Sigmoid colon (tissue), 6 donors: ENCODE measurements at regions not wholly inside any gene's neighbourhood (a gene's known extent, or its start where the extent isn't known, plus 50 kb on each side); places are given as distances from the start of the nearest gene placed in this dataset.

ENCODE experiments used
- DNase-seq: peaks from one replicate; pipeline ENCODE4 v3.0.0-alpha.2; 2019
- H3K27ac ChIP-seq, 4 donors: fragments of 200-600 bp; sonication (generic); one replicate each; pipeline ENCODE4 v1.5.1; 2016 to 2019; ENCODE audit warnings: mild to moderate bottlenecking in 1 of 4
- H3K27me3 ChIP-seq, 3 donors: fragments of 200-600 bp; sonication (generic); one replicate each; pipeline ENCODE4 v1.5.1; 2019; ENCODE audit warnings: mild to moderate bottlenecking in 1 of 3
- H3K36me3 ChIP-seq, 4 donors: fragments of 200-600 bp; sonication (generic); one replicate each; pipeline ENCODE4 v1.5.1; 2016 to 2019
- H3K4me1 ChIP-seq, 4 donors: fragments of 200-600 bp; sonication (generic); one replicate each; pipeline ENCODE4 v1.5.1; 2017 to 2019
- H3K4me3 ChIP-seq, 4 donors: fragments of 200-600 bp; sonication (generic); one replicate each; pipeline ENCODE4 v1.5.1; 2017 to 2019; ENCODE audit warnings: mild to moderate bottlenecking in 2 of 4, moderate library complexity in 1 of 4
- H3K9me3 ChIP-seq, 4 donors: fragments of 200-600 bp in 3 of 4; sonication (generic) in 3 of 4; one replicate each; pipeline versions ENCODE4 v1.5.1 to v1.6.1; 2013 to 2019
- CTCF ChIP-seq, 4 experiments: fragments of 450-650 bp in 3 of 4; fragments of 200-600 bp in 1 of 4; IDR thresholded peaks; one replicate each; pipeline ENCODE4 v1.5.1; 2016 to 2019; ENCODE audit warnings: antibody characterized with exemption in 4 of 4, mild to moderate bottlenecking in 3 of 4, moderate library complexity in 2 of 4
- EP300 ChIP-seq, 4 donors: sonication (generic); formaldehyde crosslinking; IDR thresholded peaks; one replicate each; pipeline ENCODE4 v1.6.1; 2017; ENCODE audit warnings: antibody characterized with exemption in 4 of 4
- POLR2A ChIP-seq, 2 donors: fragments of 450-650 bp; IDR thresholded peaks; one replicate each; pipeline ENCODE4 v1.6.1; 2016; ENCODE audit warnings: antibody characterized with exemption in 2 of 2, mild to moderate bottlenecking in 2 of 2, moderate library complexity in 2 of 2
- POLR2AphosphoS5 ChIP-seq, 4 donors: sonication (generic); formaldehyde crosslinking; IDR thresholded peaks; one replicate each; pipeline ENCODE4 v1.6.1; 2017; ENCODE audit warnings: antibody characterized with exemption in 4 of 4
- WGBS, 2 donors: extraction: QIAGEN DNeasy Blood & Tissue Kit; methylation state at CpG; one replicate each; pipeline ENCODE4 v1.1.7; 2013; 5-methylcytosine and 5-hydroxymethylcytosine counted together
- intact Hi-C: fragments of 100-400 bp; cut with DNase I; formaldehyde crosslinking; loops from one replicate; pipeline ENCODE4 v1.15.1; 2023
- donor health status: healthy with polysubstance abuse.
- donor health status: healthy.

- H3K36me3 ChIP-seq, result no peaks in the 10 kb centered on the region
- H3K4me1 ChIP-seq, result no peaks in the 10 kb centered on the region
- intact Hi-C loops, result no loop called here
- peaks cover 0 to 2% (median 0%) of the 10 kb centered on the region in 4 donors for H3K9me3 ChIP-seq
- TF ChIP-seq CTCF (IDR thresholded peaks at IDR 0.05) (no peak), POLR2A (IDR thresholded peaks at IDR 0.05) (no peak), POLR2AphosphoS5 (IDR thresholded peaks at IDR 0.05) (no peak), EP300 (IDR thresholded peaks at IDR 0.05) (no peak)
- H3K4me3 ChIP-seq, result no peak overlapping the region
- H3K27ac ChIP-seq, result no peak overlapping the region
- no peak for DNase-seq
- 93 to 94% methylated on average over 1 of the region's 1 CpG for WGBS, 2 donors
- no peaks in the 10 kb centered on the region for H3K27me3 ChIP-seq
These were observed 2549.4 kb downstream of the PCDH9 start for GRCh38 chr13:64680739-64681138.

GRCh38 chr13:64675255-64675892 is 2554.8 kb downstream of the PCDH9 start:
- no peaks in the 10 kb centered on the region for H3K27me3 ChIP-seq
- H3K36me3 ChIP-seq, result no peaks in the 10 kb centered on the region
- no peaks in the 10 kb centered on the region for H3K9me3 ChIP-seq
- H3K27ac ChIP-seq, result no peak overlapping the region
- DNase-seq, result no peak
- 62 to 71% methylated on average over 6 of the region's 6 CpGs for WGBS, 2 donors
- no peaks in the 10 kb centered on the region for H3K4me1 ChIP-seq
- intact Hi-C loops, result no loop called here
- no peak overlapping the region for H3K4me3 ChIP-seq
- no peak for TF ChIP-seq POLR2A (IDR thresholded peaks at IDR 0.05)
- TF ChIP-seq EP300 (IDR thresholded peaks at IDR 0.05), result no peak
- TF ChIP-seq CTCF (IDR thresholded peaks at IDR 0.05), result no peak
- TF ChIP-seq POLR2AphosphoS5 (IDR thresholded peaks at IDR 0.05), result no peak

- no peak overlapping the region for H3K27ac ChIP-seq
- H3K4me3 ChIP-seq, result no peak overlapping the region
- no peaks in the 10 kb centered on the region for H3K4me1 ChIP-seq
- no peaks in the 10 kb centered on the region for H3K9me3 ChIP-seq
- no peaks in the 10 kb centered on the region for H3K27me3 ChIP-seq
- intact Hi-C loops, result no loop called here
- no peak for DNase-seq
- no peaks in the 10 kb centered on the region for H3K36me3 ChIP-seq
- TF ChIP-seq CTCF (IDR thresholded peaks at IDR 0.05), result no peak
- TF ChIP-seq POLR2A (IDR thresholded peaks at IDR 0.05), result no peak
- no peak for TF ChIP-seq POLR2AphosphoS5 (IDR thresholded peaks at IDR 0.05)
- TF ChIP-seq EP300 (IDR thresholded peaks at IDR 0.05), result no peak
- WGBS, 2 donors, result 80 to 85% methylated on average over 2 of the region's 2 CpGs
These were observed 2556.0 kb downstream of the PCDH9 start for GRCh38 chr13:64674126-64674525.

GRCh38 chr13:64672751-64673150 is 2557.4 kb downstream of the PCDH9 start:
- no peak for DNase-seq
- no peaks in the 10 kb centered on the region for H3K4me1 ChIP-seq
- intact Hi-C loops, result no loop called here
- no peaks in the 10 kb centered on the region for H3K36me3 ChIP-seq
- TF ChIP-seq EP300 (IDR thresholded peaks at IDR 0.05), result no peak
- TF ChIP-seq CTCF (IDR thresholded peaks at IDR 0.05), result no peak
- TF ChIP-seq POLR2AphosphoS5 (IDR thresholded peaks at IDR 0.05), result no peak
- no peak for TF ChIP-seq POLR2A (IDR thresholded peaks at IDR 0.05)
- H3K27me3 ChIP-seq, result no peaks in the 10 kb centered on the region
- H3K9me3 ChIP-seq, result no peaks in the 10 kb centered on the region
- no peak overlapping the region for H3K27ac ChIP-seq
- no peak overlapping the region for H3K4me3 ChIP-seq
- 77 to 89% methylated on average over 2 of the region's 2 CpGs for WGBS, 2 donors
